HEK293 (cell line): ENCODE measurements at regions not wholly inside any gene's neighbourhood (a gene's known extent, or its start where the extent isn't known, plus 50 kb on each side); places are given as distances from the start of the nearest gene placed in this dataset.

Source experiments
- ZNF157 ChIP-seq: fragments of 450-650 bp; formaldehyde crosslinking; IDR thresholded peaks from 2 replicates; pipeline ENCODE4 v1.5.1; 2016; ENCODE audit warnings: missing biosample characterization, missing genetic modification characterization
- TF ChIP-seq, protein P1 (sequence below): fragments of 450-650 bp; formaldehyde crosslinking; IDR thresholded peaks from 2 replicates; pipeline ENCODE4 v1.5.1; 2016; ENCODE audit warnings: missing biosample characterization, missing genetic modification characterization

DNA sequence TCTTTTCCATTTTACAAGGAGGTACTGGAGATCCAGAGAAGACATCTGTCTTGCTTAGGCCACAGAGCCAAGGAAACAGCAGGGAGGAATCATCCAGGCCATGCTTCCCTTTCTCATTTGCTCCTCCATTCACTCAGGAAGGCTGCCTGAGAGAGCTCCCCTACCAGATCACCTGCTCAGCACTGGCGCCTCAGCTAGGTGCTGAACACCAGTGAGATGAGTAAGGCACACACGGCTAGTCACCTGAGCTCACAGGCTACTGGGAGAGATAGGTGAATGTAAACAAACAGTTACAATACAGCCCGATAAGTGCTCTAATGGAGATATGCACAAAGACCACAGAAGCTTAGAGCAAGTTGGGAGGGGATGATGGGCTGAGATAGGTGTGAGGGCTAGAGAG lies 149.8 kb upstream of the ARHGEF9 start:
- TF ChIP-seq, protein P1, sequence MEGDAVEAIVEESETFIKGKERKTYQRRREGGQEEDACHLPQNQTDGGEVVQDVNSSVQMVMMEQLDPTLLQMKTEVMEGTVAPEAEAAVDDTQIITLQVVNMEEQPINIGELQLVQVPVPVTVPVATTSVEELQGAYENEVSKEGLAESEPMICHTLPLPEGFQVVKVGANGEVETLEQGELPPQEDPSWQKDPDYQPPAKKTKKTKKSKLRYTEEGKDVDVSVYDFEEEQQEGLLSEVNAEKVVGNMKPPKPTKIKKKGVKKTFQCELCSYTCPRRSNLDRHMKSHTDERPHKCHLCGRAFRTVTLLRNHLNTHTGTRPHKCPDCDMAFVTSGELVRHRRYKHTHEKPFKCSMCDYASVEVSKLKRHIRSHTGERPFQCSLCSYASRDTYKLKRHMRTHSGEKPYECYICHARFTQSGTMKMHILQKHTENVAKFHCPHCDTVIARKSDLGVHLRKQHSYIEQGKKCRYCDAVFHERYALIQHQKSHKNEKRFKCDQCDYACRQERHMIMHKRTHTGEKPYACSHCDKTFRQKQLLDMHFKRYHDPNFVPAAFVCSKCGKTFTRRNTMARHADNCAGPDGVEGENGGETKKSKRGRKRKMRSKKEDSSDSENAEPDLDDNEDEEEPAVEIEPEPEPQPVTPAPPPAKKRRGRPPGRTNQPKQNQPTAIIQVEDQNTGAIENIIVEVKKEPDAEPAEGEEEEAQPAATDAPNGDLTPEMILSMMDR (tag by site-specific recombination): no peak
- no peak for TF ChIP-seq ZNF157
